CD4-positive, alpha-beta T cell treated with Interleukin-15 for 4 hours (primary cell): ENCODE measurements at regions not wholly inside any gene's neighbourhood (a gene's known extent, or its start where the extent isn't known, plus 50 kb on each side); places are given as distances from the start of the nearest gene placed in this dataset.

Experiments used
- DNase-seq: peaks from one replicate; pipeline ENCODE4 v3.0.0-alpha.2; 2020; ENCODE audit warnings: low spot score

DNA sequence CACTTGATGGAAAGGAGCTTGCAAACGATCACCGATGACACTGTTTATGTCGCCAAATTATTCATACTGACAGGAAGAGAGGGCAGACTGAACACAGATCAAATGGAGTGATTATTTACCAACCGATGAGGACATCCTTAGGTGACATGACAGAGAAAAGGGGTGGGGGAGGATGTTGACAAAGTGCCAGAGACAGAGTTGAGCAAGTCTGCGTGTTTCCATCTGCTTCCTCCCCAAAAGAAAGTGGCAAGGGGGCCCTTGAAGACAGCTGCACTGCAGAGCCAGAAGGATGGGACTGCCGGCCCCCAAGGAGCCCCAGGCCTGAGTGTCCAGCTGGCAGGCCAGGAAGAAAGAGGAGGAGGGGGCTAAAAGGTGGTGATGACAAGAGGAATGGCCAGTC is 191.0 kb upstream of the RPL38 start:
- DNase-seq = peak; percentile 25

- no peak for DNase-seq
Measured at GRCh38 chr17:74015316-74015715, 188.2 kb upstream of the RPL38 start.

DNA sequence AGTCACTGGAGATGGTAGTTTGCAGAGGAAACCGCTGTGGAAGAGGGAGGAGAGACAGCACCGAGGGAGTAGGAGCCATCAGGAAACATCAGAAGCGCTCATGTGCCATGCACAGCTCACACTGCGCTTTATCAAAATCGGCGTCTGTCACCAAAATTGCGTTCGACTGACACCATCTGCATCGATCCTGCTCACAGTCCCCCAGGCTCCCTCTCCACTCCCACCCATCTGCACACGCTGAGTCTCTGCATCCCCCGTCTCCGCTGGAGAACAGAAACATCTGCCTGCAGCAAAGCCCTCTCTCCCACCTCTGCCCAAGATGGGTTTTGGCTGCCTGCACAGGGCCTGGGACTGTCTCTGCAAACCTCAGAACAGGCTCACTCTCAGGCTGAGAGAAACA is 187.5 kb upstream of the RPL38 start:
- DNase-seq = no peak

- no peak for DNase-seq
Measured at GRCh38 chr17:74016461-74016860, 187.0 kb upstream of the RPL38 start.

DNA sequence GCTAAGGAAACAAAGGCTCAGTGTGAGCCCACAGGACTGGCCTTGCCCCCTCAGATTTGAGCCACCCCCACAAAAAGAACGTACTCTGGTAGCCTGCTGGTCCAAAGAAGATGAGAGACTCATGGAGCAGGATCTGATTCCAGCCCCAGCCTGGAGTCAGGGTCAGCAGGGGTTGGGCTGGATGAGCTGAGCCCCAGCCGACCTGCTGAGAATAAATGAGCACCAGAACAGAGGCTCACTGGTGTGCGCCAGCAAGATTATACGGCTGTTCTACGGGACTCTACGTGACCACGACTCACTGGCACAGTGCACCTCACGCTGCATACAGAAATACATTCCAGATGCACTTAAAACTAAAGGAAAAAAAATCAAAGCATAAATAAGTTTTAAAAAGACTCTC is 186.0 kb upstream of the RPL38 start:
- DNase-seq = no peak

DNA sequence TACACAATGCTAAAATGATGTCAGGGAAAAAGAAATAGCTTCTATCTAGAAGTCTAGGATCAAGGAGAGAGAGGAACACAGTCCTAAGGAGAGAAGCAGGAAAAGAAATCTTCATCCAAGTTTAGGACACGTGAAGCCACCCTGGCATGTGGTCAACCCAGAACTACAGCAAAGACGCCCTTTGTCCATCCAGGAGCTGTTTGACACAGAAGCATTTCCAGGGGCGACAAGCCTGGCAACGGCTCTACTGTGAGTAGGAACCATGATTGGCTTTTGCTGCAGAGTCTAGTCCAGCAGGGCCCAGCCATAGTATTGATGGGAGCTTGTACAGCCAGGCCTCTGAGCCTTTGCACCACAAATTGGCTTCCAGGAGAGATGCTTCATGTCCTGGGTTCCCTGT is 185.4 kb upstream of the RPL38 start:
- no peak for DNase-seq

GRCh38 chr17:74019271-74019670 is 184.2 kb upstream of the RPL38 start:
- no peak for DNase-seq

GRCh38 chr17:74019860-74020259 is 183.6 kb upstream of the RPL38 start:
- DNase-seq = no peak

GRCh38 chr17:74020522-74020921 is 183.0 kb upstream of the RPL38 start:
- no peak for DNase-seq

DNA sequence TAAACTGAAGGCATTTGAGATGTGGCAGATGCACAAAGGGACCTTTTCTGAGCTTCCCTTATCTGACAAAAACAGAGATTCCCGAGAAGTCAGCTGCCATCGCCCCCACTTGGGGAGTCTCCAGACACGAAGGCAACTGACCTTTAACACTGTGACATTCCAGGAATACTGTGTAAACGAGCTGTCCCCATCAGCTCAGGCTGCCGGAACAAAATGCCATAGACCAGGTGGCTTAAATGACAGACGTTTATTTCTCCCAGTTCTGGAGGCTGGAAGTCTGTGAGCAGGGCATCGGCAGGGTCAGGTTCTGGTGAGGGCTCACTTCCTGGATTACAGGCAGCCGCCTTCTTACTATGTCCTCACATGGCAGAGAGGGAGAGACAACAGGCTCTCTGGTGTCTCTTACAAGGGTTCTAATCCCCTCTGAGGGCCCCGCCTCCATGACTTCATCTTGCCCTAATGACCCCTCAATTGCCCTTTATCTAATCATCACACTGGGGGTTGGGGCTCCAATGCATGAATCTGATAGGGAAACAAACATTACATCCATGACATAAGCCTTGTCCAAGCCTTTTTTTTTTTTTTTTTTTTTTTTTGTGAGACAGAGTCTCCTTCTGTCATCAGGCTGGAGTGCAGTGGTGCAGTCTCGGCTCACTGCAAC is 178.5 kb upstream of the RPL38 start:
- no peak for DNase-seq

- no peak for DNase-seq
Measured at GRCh38 chr17:74027444-74027843, 176.0 kb upstream of the RPL38 start.

DNA sequence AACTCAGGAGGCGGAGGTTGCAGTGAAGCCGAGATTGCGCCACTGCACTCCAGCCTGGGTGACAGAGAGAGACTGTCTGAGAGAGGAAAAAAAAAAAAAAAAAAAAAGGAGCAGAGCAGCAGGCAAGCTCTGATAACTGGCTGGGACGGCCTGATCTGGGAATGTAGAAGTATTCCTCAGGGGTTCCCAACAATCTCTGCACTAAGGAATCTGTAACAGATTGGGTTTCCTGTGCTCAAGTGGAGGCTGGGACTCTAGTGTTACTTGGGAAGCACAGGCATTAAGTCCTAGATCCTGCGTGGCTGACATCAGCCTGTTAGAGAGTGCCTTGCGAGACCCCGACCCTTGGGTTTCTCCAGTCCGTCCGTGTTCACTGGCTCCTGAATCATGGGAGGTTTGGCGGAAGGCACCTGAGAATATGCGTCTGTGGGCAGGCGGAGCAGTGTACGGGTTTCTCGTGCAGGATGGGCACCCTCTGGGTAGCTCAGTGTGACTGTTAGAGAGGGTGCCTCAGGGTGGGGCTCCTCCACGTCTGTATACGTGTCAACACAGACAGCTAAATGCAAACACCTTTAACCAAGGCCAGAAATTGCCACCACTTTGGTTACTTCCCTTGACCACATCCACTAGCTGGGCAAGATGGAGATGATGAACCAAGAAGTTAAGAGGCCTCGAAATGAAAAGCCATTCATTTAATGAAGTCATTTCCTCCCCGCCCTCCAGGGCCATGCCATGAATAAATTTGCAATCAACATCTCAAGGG is 174.9 kb upstream of the RPL38 start:
- DNase-seq = no peak

- DNase-seq = no peak
Measured at GRCh38 chr17:74031316-74032090, 172.0 kb upstream of the RPL38 start.

- no peak for DNase-seq
Measured at GRCh38 chr17:74032222-74032621, 171.3 kb upstream of the RPL38 start.

DNA sequence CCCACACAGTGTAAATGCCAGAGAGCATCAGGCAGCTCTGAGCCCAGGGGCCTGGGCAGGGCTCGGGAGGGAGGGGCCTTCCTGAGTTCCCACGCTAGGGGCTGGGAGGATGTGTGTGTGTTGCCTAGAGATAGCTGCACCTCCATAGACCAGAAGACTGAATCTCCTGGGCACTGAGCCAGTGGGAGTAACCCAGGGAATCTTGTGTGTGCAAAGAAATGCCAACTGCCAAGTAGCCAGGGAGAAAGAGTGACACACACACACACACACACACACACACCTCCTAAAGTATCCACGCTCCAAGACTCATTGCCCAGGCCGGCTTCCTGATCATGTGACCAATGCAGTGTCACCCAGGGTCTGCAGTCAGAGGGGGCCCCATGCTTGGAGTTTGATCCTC is 166.2 kb upstream of the RPL38 start:
- no peak for DNase-seq

DNA sequence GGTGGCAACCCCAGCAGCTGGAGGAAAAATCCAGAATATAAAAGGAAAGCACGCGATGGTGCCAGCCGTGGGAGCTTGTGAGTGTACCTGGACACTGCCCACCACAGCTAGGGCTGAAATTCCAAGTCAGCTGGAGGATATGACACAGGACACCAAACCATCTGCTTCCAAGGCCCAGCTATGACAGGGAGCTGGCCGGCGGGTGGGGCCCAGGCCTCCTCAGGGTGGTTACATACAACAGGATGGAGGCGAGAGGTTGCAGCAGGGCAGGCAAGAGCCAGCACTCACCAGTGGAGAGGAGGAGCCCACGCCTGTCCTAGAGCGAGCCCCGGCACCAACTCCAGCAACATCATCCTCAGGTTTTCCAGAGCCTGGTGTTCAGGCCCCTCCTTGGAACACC is 163.2 kb upstream of the RPL38 start:
- DNase-seq = no peak

GRCh38 chr17:74040729-74041128 is 162.7 kb upstream of the RPL38 start:
- no peak for DNase-seq

GRCh38 chr17:74041869-74042640 is 161.4 kb upstream of the RPL38 start:
- no peak for DNase-seq

GRCh38 chr17:74042744-74043486 is 160.6 kb upstream of the RPL38 start:
- no peak for DNase-seq

GRCh38 chr17:74043976-74044375 is 159.5 kb upstream of the RPL38 start:
- no peak for DNase-seq

DNA sequence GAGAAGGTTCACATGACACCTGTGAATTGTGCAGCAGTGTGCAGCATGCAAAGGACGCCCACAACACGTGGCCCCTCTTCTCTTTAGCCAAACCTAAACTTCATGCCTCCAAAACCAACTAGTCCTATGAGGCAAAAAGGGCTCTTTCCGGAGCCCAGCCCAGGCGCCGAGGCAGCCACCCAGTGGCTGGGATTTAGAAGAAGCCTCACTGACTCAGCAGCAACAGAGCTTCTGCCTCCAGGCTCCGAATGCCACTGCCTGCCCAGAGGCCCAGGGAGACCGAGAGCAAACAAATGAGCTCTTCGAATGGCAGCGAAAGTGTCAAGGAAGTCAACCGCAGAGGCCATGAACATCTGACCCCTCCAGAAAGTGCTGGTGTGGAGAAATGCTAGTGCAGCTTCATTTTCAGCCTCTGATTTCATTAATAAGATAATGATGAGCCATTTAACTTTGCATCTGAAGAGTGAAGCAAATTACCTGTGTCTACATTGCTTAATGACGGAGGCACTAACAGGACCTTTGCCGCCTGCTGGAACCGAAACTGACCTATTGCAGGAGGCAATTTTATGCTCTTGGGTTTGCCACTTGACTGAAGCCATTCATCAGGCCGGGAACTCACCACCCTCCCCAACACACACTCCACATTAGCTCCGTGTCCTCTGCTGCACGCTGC is 157.7 kb upstream of the RPL38 start:
- no peak for DNase-seq
